SK-N-SH (cell line): ENCODE measurements at regions not wholly inside any gene's neighbourhood (a gene's known extent, or its start where the extent isn't known, plus 50 kb on each side); places are given as distances from the start of the nearest gene placed in this dataset.

Experiments used
- CTCF ChIA-PET: fragments of 300-600, 350-600 bp; formaldehyde crosslinking; extraction: SDS; loops from one replicate; lab custom pipeline; 2021; lab: Yijun Ruan, JAX
- POLR2A ChIA-PET: fragments of 350-600 bp; sonication (Branson Sonifier 250); formaldehyde crosslinking; extraction: SDS; loops from one replicate; lab custom pipeline; 2020; ENCODE audit warnings: antibody characterized with exemption, inconsistent platforms; lab: Yijun Ruan, JAX
- DNase-seq: peaks from one replicate; pipeline ENCODE4 v3.0.0; 2012
- H2AFZ ChIP-seq: fragments of 200-600 bp; sonication (generic); 2 replicates; pipeline ENCODE4 v1.8.1; 2016; ENCODE audit warnings: antibody characterized with exemption, mild to moderate bottlenecking, low read depth
- H3F3A ChIP-seq: fragments of 200-600 bp; sonication (generic); replicated peaks from 2 replicates; pipeline ENCODE3; 2016; ENCODE audit warnings: antibody characterized with exemption, mild to moderate bottlenecking; ENCODE audit not compliant: insufficient read depth
- H3K27ac ChIP-seq, 2 experiments: fragments of 200-500 bp in 1 of 2; fragments of 200-600 bp in 1 of 2; sonication (Bioruptor generic) in 1 of 2; sonication (generic), shearing (Covaris generic) in 1 of 2; 2 replicates each; pipeline versions ENCODE4 v1.5.1 to v1.6.1; 2014 to 2016; ENCODE audit warnings: low read depth in 2 of 2, inconsistent platforms in 1 of 2, low read length in 1 of 2, mild to moderate bottlenecking in 1 of 2, mixed read lengths in 1 of 2
- H3K27me3 ChIP-seq: fragments of 200-600 bp; sonication (generic), shearing (Covaris generic); 2 replicates; pipeline ENCODE4 v1.6.1; 2016; ENCODE audit warnings: mixed run types; ENCODE audit not compliant: insufficient read depth
- H3K36me3 ChIP-seq, 2 experiments: fragments of 200-500 bp in 1 of 2; fragments of 200-600 bp in 1 of 2; sonication (Bioruptor generic) in 1 of 2; sonication (generic) in 1 of 2; replicated peaks in 1 of 2; 2 replicates each; pipeline versions ENCODE3 to v1.5.1; 2014 to 2016; ENCODE audit warnings: low read length in 1 of 2, mild to moderate bottlenecking in 1 of 2; ENCODE audit not compliant: insufficient read depth in 2 of 2, control insufficient read depth in 1 of 2
- H3K4me1 ChIP-seq, 2 experiments: fragments of 200-500 bp in 1 of 2; fragments of 200-600 bp in 1 of 2; sonication (Bioruptor generic) in 1 of 2; sonication (generic), shearing (Covaris generic) in 1 of 2; 2 replicates each; pipeline versions ENCODE4 v1.5.1 to v1.6.1; 2014 to 2016; ENCODE audit warnings: low read depth in 1 of 2, low read length in 1 of 2, mixed run types in 1 of 2; ENCODE audit not compliant: insufficient read depth in 2 of 2, control insufficient read depth in 1 of 2
- H3K4me2 ChIP-seq: fragments of 200-600 bp; sonication (generic), shearing (Covaris generic); 2 replicates; pipeline ENCODE4 v1.6.1; 2017; ENCODE audit warnings: mixed run types
- H3K4me3 ChIP-seq, 2 experiments: fragments of 200-500 bp in 1 of 2; fragments of 200-600 bp in 1 of 2; sonication (Bioruptor generic) in 1 of 2; sonication (generic), shearing (Covaris generic) in 1 of 2; 2 replicates each; pipeline versions ENCODE4 v1.5.1 to v1.8.1; 2014 to 2016; ENCODE audit warnings: low read depth in 2 of 2, inconsistent platforms in 1 of 2, low read length in 1 of 2, mild to moderate bottlenecking in 1 of 2, mixed read lengths in 1 of 2, moderate library complexity in 1 of 2
- H3K79me2 ChIP-seq: fragments of 200-600 bp; sonication (generic); 2 replicates; pipeline ENCODE4 v1.8.1; 2017; ENCODE audit warnings: mild to moderate bottlenecking; ENCODE audit not compliant: insufficient read depth
- H3K9ac ChIP-seq: fragments of 200-600 bp; sonication (generic); 2 replicates; pipeline ENCODE4 v1.6.1; 2017; ENCODE audit warnings: mixed run types
- H3K9me2 ChIP-seq: fragments of 200-600 bp; sonication (generic); 2 replicates; pipeline ENCODE4 v1.6.1; 2017; ENCODE audit warnings: mixed run types
- H3K9me3 ChIP-seq: fragments of 200-600 bp; sonication (generic); 2 replicates; pipeline ENCODE4 v1.6.1; 2017; ENCODE audit warnings: mixed run types, mild to moderate bottlenecking, moderate library complexity
- H4K20me1 ChIP-seq: fragments of 200-600 bp; sonication (generic); 2 replicates; pipeline ENCODE4 v1.6.1; 2017; ENCODE audit warnings: mild to moderate bottlenecking, mixed run types; ENCODE audit not compliant: insufficient read depth
- CHD2 ChIP-seq: fragments of 150-350 bp; IDR thresholded peaks from 2 replicates; pipeline ENCODE4 v1.6.1; 2018; ENCODE audit warnings: low read length; ENCODE audit not compliant: partially characterized antibody
- ELF1 ChIP-seq: IDR thresholded peaks from 2 replicates; pipeline ENCODE4 v1.4.0; 2012
- EP300 ChIP-seq, 2 experiments: IDR thresholded peaks; 2 replicates each; pipeline versions ENCODE4 v1.4.0 to v1.6.1; 2012; ENCODE audit warnings: borderline replicate concordance in 1 of 2, low read depth in 1 of 2, low read length in 1 of 2
- EZH2phosphoT487 ChIP-seq: fragments of 200-600 bp; sonication (generic); IDR thresholded peaks from 2 replicates; pipeline ENCODE4 v1.6.1; 2017; ENCODE audit warnings: low read depth, mixed run types, mild to moderate bottlenecking, antibody characterized with exemption, moderate library complexity, borderline replicate concordance
- FOSL2 ChIP-seq: IDR thresholded peaks from 2 replicates; pipeline ENCODE4 v1.4.0; 2012; ENCODE audit warnings: low read depth, mild to moderate bottlenecking, moderate library complexity, borderline replicate concordance
- FOXJ3 ChIP-seq: sonication (generic); formaldehyde crosslinking; IDR thresholded peaks from 2 replicates; pipeline ENCODE4 v1.5.1; 2020; ENCODE audit warnings: mild to moderate bottlenecking, missing genetic modification reagents
- FOXM1 ChIP-seq: IDR thresholded peaks from 2 replicates; pipeline ENCODE4 v1.4.0; 2012; ENCODE audit warnings: low read depth, mild to moderate bottlenecking
- IRF3 ChIP-seq: fragments of 150-350 bp; IDR thresholded peaks from 2 replicates; pipeline ENCODE4 v1.6.1; 2016; ENCODE audit warnings: mild to moderate bottlenecking, low read depth, low read length
- MEF2A ChIP-seq: IDR thresholded peaks from 2 replicates; pipeline ENCODE4 v1.4.0; 2012; ENCODE audit warnings: low read depth, borderline replicate concordance
- MXI1 ChIP-seq: IDR thresholded peaks from 2 replicates; pipeline ENCODE4 v1.6.1; 2012; ENCODE audit warnings: mild to moderate bottlenecking, low read depth, low read length, improper control_type of control experiment
- NFIC ChIP-seq: IDR thresholded peaks from 2 replicates; pipeline ENCODE4 v1.4.0; 2012; ENCODE audit warnings: borderline replicate concordance
- NRF1 ChIP-seq: IDR thresholded peaks from 2 replicates; pipeline ENCODE4 v1.6.1; 2012; ENCODE audit warnings: low read depth, mild to moderate bottlenecking, low read length
- POLR2AphosphoS5 ChIP-seq: IDR thresholded peaks from 2 replicates; pipeline ENCODE4 v1.6.1; 2012; ENCODE audit warnings: low read depth, low read length
- RCOR1 ChIP-seq: fragments of 150-350 bp; IDR thresholded peaks from 2 replicates; pipeline ENCODE4 v1.6.1; 2017; ENCODE audit warnings: antibody characterized with exemption, low read length
- SMC3 ChIP-seq: IDR thresholded peaks from 2 replicates; pipeline ENCODE4 v1.6.1; 2012; ENCODE audit warnings: low read depth, low read length, improper control_type of control experiment
- TCF12 ChIP-seq: IDR thresholded peaks from 2 replicates; pipeline ENCODE4 v1.4.0; 2012
- USF2 ChIP-seq: fragments of 150-350 bp; IDR thresholded peaks from 2 replicates; pipeline ENCODE4 v1.6.1; 2017; ENCODE audit warnings: antibody characterized with exemption, low read length, low read depth, borderline replicate concordance
- ZBTB33 ChIP-seq: IDR thresholded peaks from 2 replicates; pipeline ENCODE4 v1.4.0; 2012; ENCODE audit warnings: low read depth, borderline replicate concordance
- WGBS: methylation state at CpG from one replicate; pipeline ENCODE4 v1.1.6; 2017; ENCODE audit warnings: low lambda C conversion rate; 5-methylcytosine and 5-hydroxymethylcytosine counted together
- TF ChIP-seq, protein P1 (sequence below): IDR thresholded peaks from 2 replicates; pipeline ENCODE4; 2012
- TF ChIP-seq, protein P2 (sequence below): IDR thresholded peaks from 2 replicates; pipeline ENCODE4 v1.4.0; 2012; ENCODE audit warnings: low read depth, borderline replicate concordance

GRCh38 chr4:17250591-17250990 is 261.3 kb downstream of the QDPR start (continued):
- TF ChIP-seq ZBTB33, result no peak

DNA sequence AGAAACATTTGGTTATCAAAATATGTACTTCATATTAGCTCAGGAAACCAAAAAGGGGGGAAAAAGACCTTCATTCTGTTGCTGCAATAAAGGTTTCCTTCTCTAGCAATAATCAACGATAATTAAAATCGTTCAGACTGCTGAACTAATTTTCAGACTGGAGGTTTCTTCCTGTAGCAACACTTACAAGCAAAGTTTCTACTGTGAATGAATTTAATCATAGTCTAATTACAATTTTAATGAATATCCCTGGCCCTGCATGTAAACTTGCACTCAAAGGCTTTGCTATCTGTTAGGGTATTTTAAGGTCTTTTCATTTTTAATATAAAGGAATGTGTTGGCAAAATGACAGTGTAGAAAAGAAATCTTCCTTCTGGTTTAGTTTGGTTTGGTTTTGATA is 265.2 kb downstream of the QDPR start:
- Histone ChIP-seq H3K79me2 (no peaks in the 10 kb centered on the region), H3K9me3 (no peaks in the 10 kb centered on the region), H3K4me1 (no peaks in the 10 kb centered on the region), H3K9ac (no peak overlapping the region), H3K36me3 (no peaks in the 10 kb centered on the region)
- whole genome bisulfite sequencing, result 78% methylated on average over 2 of the region's 2 CpGs
- POLR2A ChIA-PET, result no interaction called here
- TF ChIP-seq TCF12 (no peak), POLR2AphosphoS5 (no peak), CHD2 (no peak), IRF3 (no peak), FOXM1 (no peak), NRF1 (no peak), RCOR1 (no peak)
- TF ChIP-seq, all 33 proteins: peak for 0
- Histone ChIP-seq H3K27ac (no peak overlapping the region), H2AFZ (no peak overlapping the region), H3K4me3 (no peak overlapping the region), H4K20me1 (no peaks in the 10 kb centered on the region), H3K9me2 (no peaks in the 10 kb centered on the region), H3K27me3 (no peaks in the 10 kb centered on the region), H3K4me2 (no peak overlapping the region), H3F3A (no peaks in the 10 kb centered on the region)
- DNase-seq, result no peak
- CTCF ChIA-PET, result interaction anchor here (0.5 kb wide), 1 partner anchor 77 kb away, joined by 3 read pairs; no protein-coding TSS in a partner anchor

DNA sequence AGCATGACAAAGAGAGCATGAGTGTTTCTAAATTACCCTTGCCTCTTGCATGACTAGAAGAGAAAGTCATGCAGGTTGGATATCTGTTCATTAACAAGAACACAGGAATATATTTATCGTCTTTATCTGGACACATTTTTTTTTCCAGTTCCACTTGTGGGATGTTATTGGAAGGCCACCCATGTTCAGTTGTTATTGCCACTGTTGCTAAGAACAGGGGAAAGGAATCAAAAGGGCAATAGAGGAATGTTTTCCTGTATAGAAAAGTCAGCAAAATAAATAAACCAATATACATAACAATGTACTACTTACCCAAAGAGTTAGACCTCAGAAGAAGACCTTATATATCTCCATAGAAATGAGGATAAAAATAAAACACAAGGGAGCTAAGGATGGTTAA is 270.1 kb downstream of the QDPR start:
- H3F3A ChIP-seq, result peaks cover 6% of the 10 kb centered on the region
- ChIA-PET POLR2A (no interaction called here), CTCF (interaction anchor here (0.6 kb wide), 1 partner anchor 83 kb away, joined by 3 read pairs; no protein-coding TSS in a partner anchor)
- H3K4me3 ChIP-seq, result no peak overlapping the region
- H2AFZ ChIP-seq, result no peak overlapping the region
- no peaks in the 10 kb centered on the region for H3K9me3 ChIP-seq
- 51% methylated on average over 1 of the region's 1 CpG for WGBS
- no peaks in the 10 kb centered on the region for H4K20me1 ChIP-seq
- H3K27ac ChIP-seq, result no peak overlapping the region
- no peaks in the 10 kb centered on the region for H3K27me3 ChIP-seq
- no peaks in the 10 kb centered on the region for H3K79me2 ChIP-seq
- no peaks in the 10 kb centered on the region; a peak in 1 of 4 replicates for H3K4me1 ChIP-seq
- no peak for TF ChIP-seq NFIC
- no peak for TF ChIP-seq FOXJ3 (CRISPR knock-in tag)
- TF ChIP-seq, protein P1, sequence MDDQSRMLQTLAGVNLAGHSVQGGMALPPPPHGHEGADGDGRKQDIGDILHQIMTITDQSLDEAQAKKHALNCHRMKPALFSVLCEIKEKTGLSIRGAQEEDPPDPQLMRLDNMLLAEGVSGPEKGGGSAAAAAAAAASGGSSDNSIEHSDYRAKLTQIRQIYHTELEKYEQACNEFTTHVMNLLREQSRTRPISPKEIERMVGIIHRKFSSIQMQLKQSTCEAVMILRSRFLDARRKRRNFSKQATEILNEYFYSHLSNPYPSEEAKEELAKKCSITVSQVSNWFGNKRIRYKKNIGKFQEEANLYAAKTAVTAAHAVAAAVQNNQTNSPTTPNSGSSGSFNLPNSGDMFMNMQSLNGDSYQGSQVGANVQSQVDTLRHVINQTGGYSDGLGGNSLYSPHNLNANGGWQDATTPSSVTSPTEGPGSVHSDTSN, result no peak
- no peak for TF ChIP-seq NRF1
- no peak for TF ChIP-seq MXI1
- no peak for TF ChIP-seq EZH2phosphoT487
- no peak for TF ChIP-seq EP300 (IDR thresholded peaks at IDR 0.05; ENCODE audit: borderline replicate concordance in 1 of 2, low read depth in 1 of 2, low read length in 1 of 2)
- no peak for TF ChIP-seq USF2
- TF ChIP-seq SMC3, result no peak
- TF ChIP-seq MEF2A, result no peak
- no peak for TF ChIP-seq FOSL2
- TF ChIP-seq, protein P2, sequence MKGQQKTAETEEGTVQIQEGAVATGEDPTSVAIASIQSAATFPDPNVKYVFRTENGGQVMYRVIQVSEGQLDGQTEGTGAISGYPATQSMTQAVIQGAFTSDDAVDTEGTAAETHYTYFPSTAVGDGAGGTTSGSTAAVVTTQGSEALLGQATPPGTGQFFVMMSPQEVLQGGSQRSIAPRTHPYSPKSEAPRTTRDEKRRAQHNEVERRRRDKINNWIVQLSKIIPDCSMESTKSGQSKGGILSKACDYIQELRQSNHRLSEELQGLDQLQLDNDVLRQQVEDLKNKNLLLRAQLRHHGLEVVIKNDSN, result no peak
- TF ChIP-seq RCOR1, result no peak
- no peak for TF ChIP-seq ELF1
- H3K9ac ChIP-seq, result no peak overlapping the region
- DNase-seq, result no peak
- no peaks in the 10 kb centered on the region for H3K36me3 ChIP-seq
- H3K4me2 ChIP-seq, result no peak overlapping the region
- no peaks in the 10 kb centered on the region for H3K9me2 ChIP-seq
